ENCODE measurements at regions not wholly inside any gene's neighbourhood (a gene's known extent, or its start where the extent isn't known, plus 50 kb on each side); places are given as distances from the start of the nearest gene placed in this dataset.

GRCh38 chr2:19846567-19846966 lies 55.2 kb downstream of the TTC32 start:
- ATAC-seq: no peak

DNA sequence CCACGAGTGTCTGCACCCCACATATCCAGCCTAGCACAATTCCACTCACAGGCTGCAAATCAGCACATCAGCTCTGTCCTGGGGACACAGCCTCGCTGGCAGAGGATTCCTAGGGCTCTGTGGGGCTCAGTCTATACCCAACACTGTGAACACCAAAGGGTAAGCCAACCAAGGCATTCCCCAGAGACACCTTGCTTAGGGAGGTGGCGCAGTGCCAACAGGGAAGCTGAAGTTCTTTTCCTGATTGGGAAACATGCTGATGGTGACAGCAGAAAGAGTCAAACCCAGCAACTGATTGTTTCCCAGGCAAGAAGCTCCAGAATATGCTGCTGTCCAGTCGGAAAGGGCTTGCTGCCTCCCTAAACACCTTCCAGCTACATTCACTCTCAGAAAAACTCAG lies 55.8 kb downstream of the TTC32 start:
- ATAC-seq: peak; percentile 13

GRCh38 chr2:19845323-19845920 lies 56.4 kb downstream of the TTC32 start:
- ATAC-seq: no peak

DNA sequence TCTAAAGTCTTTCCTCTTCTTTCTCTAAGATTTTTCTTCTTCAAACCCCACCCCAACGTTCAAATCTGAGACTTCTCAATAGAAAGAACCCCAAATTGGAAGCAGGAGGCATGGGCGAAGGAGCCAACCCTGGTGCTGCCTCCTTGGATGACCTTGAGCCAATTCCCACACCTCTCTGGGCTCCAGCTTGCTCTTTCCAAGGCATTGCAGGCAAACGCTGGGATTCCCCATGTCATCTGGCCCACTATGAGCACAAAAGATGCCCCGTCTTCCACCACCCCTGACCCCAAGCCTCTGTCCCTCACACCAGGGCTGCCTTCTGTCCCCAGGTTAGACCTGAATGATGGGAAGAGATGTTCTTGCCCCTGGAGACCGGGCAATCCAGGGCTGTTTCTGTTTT lies 57.0 kb downstream of the TTC32 start:
- ATAC-seq: no peak

- no peak for ATAC-seq
Measured at GRCh38 chr2:19843992-19844515, 57.7 kb downstream of the TTC32 start.

- no peak for ATAC-seq
Measured at GRCh38 chr2:19841918-19842693, 59.7 kb downstream of the TTC32 start.

GRCh38 chr2:19839438-19839837 lies 62.3 kb downstream of the TTC32 start:
- ATAC-seq: no peak

DNA sequence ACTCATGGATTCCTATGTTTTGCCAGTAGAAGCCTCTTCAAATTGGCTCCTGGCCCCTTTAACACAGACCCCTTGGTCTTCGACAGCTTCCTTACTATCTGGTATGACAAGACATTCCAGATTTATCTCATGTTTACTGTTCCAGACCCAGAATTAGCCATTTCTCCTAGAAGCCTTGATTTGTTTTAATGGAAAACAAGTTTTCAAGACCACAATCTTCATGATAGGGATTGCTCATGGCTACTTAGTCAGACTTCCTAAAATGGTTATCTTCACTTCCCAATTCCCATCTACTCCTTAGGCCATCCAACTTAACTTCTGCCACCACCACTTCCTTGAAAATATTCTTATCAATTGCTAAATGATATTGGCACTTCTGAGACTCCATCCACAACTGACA lies 63.2 kb downstream of the TTC32 start:
- no peak for ATAC-seq

GRCh38 chr2:19837235-19837766 lies 64.5 kb downstream of the TTC32 start:
- ATAC-seq: no peak

- no peak for ATAC-seq
Measured at GRCh38 chr2:19835781-19836281, 66.0 kb downstream of the TTC32 start.

DNA sequence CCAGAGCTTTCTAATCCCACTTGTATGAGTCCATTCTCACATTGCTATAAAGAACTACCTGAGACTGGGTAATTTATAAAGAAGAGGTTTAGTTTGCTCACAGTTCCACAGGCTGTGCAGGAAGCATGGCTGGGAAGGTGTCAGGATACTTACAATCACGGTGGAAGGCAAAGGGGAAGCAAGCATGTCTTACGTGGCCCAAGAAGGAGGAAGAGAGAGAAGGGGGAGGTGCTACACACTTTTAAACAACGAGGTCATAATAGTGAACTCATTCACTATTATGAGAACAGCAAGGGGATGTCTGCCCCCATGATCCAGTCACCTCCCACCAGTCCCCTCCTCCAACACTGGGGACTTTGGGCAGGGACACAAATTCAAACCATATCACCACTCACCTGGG lies 67.8 kb downstream of the TTC32 start:
- ATAC-seq: no peak

GRCh38 chr2:19829672-19830071 lies 72.1 kb downstream of the TTC32 start:
- ATAC-seq: no peak

DNA sequence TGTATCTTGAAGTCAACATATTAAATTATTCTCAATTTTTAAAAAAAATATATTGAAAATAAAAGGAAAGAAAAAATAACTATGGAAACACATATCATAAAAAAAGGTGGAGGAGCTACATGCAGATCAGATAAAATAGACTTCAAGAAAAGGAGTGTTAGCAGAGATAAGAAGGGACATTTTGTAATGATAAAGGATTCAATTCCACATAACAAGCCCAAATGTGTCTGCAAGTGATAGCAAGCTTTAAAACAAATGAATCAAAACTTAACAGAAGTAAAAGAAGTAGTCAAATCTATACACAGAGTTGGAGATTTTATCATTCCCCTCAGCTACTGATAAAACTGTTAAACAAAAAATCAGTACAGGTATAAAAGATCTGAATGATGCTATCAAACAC lies 74.9 kb downstream of the TTC32 start:
- ATAC-seq: no peak

DNA sequence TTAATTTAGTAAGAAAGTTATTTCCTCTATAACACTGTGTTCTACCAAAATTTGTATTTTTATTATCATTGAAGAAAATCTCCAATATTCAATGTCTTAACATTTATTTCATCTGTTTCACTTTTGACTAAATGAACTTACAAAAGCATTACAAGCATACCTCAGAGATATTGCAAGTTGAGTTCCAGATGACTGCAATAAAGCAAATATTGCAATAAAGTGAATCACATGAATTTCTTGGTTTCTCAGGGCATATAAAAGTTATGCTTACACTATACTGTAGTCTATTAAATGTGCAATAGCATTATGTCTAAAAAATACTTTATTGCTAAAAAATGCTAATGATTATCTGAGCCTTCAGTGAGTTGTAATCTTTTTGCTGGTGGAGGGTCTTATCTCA lies 78.3 kb downstream of the TTC32 start:
- ATAC-seq: no peak

GRCh38 chr2:19819097-19820065 lies 82.4 kb downstream of the TTC32 start:
- peak; percentile 22 for ATAC-seq

- no peak for ATAC-seq
Measured at GRCh38 chr2:19818543-19818942, 83.2 kb downstream of the TTC32 start.

- no peak for ATAC-seq
Measured at GRCh38 chr2:19818039-19818438, 83.7 kb downstream of the TTC32 start.

DNA sequence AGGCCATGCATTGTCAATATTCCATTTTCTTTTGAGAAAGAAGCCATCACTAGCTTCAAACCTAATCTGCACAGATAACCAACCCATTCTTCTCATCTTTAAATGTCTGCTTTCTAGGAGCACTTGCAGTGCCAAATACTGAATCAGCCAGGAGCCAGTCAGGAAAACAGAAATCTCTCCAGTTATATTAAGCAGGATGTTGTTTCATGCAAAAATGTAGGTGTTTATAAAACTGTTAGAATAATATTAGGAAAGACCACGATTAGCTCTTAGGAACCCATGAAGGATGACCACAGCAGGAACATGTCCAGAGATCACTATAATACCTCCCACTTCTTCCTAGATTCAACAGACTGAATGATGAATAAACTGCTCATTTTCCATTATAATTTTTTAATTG lies 86.0 kb downstream of the TTC32 start:
- no peak for ATAC-seq

GRCh38 chr2:19812166-19812565 lies 89.6 kb downstream of the TTC32 start:
- no peak for ATAC-seq

DNA sequence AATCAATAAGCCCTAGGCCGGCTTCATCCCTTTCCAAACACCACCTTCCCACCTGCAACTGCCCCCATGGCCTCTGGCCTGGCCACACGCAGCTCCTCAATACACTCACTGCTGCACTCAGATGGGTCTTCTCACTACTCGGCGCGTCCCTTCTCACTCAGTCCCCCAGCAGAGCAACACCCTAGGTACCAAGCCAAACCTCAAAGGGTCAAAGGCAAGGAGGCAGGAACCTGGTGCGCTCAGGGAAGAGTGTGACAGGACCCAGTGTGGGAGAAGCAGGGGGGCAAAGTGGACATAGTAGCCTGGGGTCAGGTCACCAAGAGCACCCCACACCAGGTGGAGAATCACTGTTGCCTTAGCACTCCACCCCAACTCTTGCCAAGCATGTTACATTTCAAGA lies 90.6 kb downstream of the TTC32 start:
- no peak for ATAC-seq

DNA sequence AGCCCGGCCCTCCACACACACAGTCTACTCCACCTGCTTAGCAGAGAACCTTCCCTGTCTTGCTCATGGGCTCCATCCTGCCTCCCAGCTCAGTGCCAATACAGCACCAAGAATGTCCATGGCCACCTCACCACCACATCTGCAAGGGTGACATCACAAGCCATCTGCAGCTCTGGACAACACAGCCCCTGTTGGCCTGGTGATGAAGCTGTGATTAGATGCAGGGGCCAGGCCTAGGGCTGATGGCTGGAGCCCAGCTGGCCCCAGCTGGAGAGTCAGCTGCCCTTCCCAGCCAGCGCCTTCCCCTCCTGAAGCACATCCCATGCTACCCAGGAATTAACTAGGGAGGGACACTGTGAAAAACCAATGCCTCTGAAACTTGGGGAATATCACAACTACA lies 91.1 kb downstream of the TTC32 start:
- ATAC-seq: no peak

GRCh38 chr2:19810148-19810547 lies 91.6 kb downstream of the TTC32 start:
- no peak for ATAC-seq

GRCh38 chr2:19809206-19809605 lies 92.6 kb downstream of the TTC32 start:
- no peak for ATAC-seq

All from esophagus mucosa (tissue), 1 donor.